ENCODE measurements at regions not wholly inside any gene's neighbourhood (a gene's known extent, or its start where the extent isn't known, plus 50 kb on each side); places are given as distances from the start of the nearest gene placed in this dataset.

GRCh38 chr11:134666273-134667174, 254.5 kb upstream of the B3GAT1 start:
- intact Hi-C loops (cut with DNase I): no loop called here
- 66 to 86% (median 80%) methylated on average over 10 to 13 of the region's 13 CpGs for WGBS, 4 donors

GRCh38 chr11:134665571-134666270, 253.7 kb upstream of the B3GAT1 start:
- intact Hi-C loops (cut with DNase I): no loop called here
- DNase-seq (no peak), ATAC-seq (no peak)
- Histone ChIP-seq H3K27ac (no peak overlapping the region), H3K9me3 (no peaks in the 10 kb centered on the region), H3K4me1 (no peaks in the 10 kb centered on the region), H3K27me3 (peaks cover 0 to 65% (median 6%) of the 10 kb centered on the region in 9 donors), H3K4me3 (no peak overlapping the region), H3K36me3 (no peaks in the 10 kb centered on the region)
- no peak for TF ChIP-seq POLR2A (IDR thresholded peaks at IDR 0.05)
- TF ChIP-seq, protein P1, sequence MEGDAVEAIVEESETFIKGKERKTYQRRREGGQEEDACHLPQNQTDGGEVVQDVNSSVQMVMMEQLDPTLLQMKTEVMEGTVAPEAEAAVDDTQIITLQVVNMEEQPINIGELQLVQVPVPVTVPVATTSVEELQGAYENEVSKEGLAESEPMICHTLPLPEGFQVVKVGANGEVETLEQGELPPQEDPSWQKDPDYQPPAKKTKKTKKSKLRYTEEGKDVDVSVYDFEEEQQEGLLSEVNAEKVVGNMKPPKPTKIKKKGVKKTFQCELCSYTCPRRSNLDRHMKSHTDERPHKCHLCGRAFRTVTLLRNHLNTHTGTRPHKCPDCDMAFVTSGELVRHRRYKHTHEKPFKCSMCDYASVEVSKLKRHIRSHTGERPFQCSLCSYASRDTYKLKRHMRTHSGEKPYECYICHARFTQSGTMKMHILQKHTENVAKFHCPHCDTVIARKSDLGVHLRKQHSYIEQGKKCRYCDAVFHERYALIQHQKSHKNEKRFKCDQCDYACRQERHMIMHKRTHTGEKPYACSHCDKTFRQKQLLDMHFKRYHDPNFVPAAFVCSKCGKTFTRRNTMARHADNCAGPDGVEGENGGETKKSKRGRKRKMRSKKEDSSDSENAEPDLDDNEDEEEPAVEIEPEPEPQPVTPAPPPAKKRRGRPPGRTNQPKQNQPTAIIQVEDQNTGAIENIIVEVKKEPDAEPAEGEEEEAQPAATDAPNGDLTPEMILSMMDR (IDR thresholded peaks at IDR 0.05): no peak
- WGBS, 4 donors: 73 to 80% (median 78%) methylated on average over 15 to 19 of the region's 19 CpGs

More at GRCh38 chr11:134666273-134667174, 254.5 kb upstream of the B3GAT1 start:
- no peak overlapping the region for H3K4me3 ChIP-seq
- DNase-seq: no peak
- ATAC-seq: no peak
- no peak for TF ChIP-seq POLR2A (IDR thresholded peaks at IDR 0.05)
- TF ChIP-seq, protein P1 (IDR thresholded peaks at IDR 0.05): no peak
- peaks cover 0 to 65% (median 6%) of the 10 kb centered on the region in 9 donors for H3K27me3 ChIP-seq
- no peak overlapping the region for H3K27ac ChIP-seq
- no peaks in the 10 kb centered on the region for H3K9me3 ChIP-seq
- H3K4me1 ChIP-seq: no peaks in the 10 kb centered on the region
- H3K36me3 ChIP-seq: no peaks in the 10 kb centered on the region

GRCh38 chr11:134665188-134665535, 253.1 kb upstream of the B3GAT1 start:
- H3K9me3 ChIP-seq: no peaks in the 10 kb centered on the region
- no peak for ATAC-seq
- intact Hi-C loops (cut with DNase I): no loop called here

More at GRCh38 chr11:134665188-134665535, 253.1 kb upstream of the B3GAT1 start:
- H3K36me3 ChIP-seq: no peaks in the 10 kb centered on the region
- TF ChIP-seq POLR2A (IDR thresholded peaks at IDR 0.05): no peak
- TF ChIP-seq, protein P1 (IDR thresholded peaks at IDR 0.05): no peak
- no peak overlapping the region for H3K27ac ChIP-seq
- peaks cover 0 to 62% (median 6%) of the 10 kb centered on the region in 9 donors for H3K27me3 ChIP-seq
- DNase-seq: no peak
- no peaks in the 10 kb centered on the region for H3K4me1 ChIP-seq
- WGBS, 4 donors: 78 to 81% (median 81%) methylated on average over 12 of the region's 12 CpGs
- no peak overlapping the region for H3K4me3 ChIP-seq

Measured in heart left ventricle (tissue), 16 donors.